ENCODE measurements at regions not wholly inside any gene's neighbourhood (a gene's known extent, or its start where the extent isn't known, plus 50 kb on each side); places are given as distances from the start of the nearest gene placed in this dataset.
"Not testable (repeated sequence)": the region's sequence is repeated elsewhere in the genome, so short reads cannot be mapped to it uniquely, and the experiment has no call there.

GRCh38 chr4:78661921-78662521, 110.5 kb downstream of the ANXA3 start:
- Histone ChIP-seq H3K4me1 (ENCODE audit: control insufficient read depth, insufficient read depth, low read length) (no peaks in the 10 kb centered on the region), H3K36me3 (ENCODE audit: control insufficient read depth in 2 of 2, insufficient read depth in 1 of 2, low read length in 2 of 2) (no peaks in the 10 kb centered on the region), H3K4me3 (ENCODE audit: low read depth, low read length) (no peak overlapping the region), H3K9me3 (ENCODE audit: control insufficient read depth, insufficient read depth, low read depth, low read length) (no peaks in the 10 kb centered on the region), H3K27ac (ENCODE audit: extremely low read depth, low read depth, low read length) (no peak overlapping the region)
- CTCF ChIA-PET, result interaction anchor here (0.7 to 1.0 kb wide), 2 partner anchors 26 to 51 kb away, joined by 3 read pairs; no protein-coding TSS in a partner anchor
- TF ChIP-seq ZNF621 (tag by site-specific recombination; IDR thresholded peaks at IDR 0.05), result no peak
- 0 out of 2 replicates have a peak, but pooled peaks have one; percentile 11 for TF ChIP-seq PRDM6 (tag by site-specific recombination; IDR thresholded peaks at IDR 0.05)
- POLR2A ChIA-PET, result interaction anchor here (0.6 kb wide), 1 partner anchor 605 kb away, joined by 3 read pairs; no protein-coding TSS in a partner anchor

GRCh38 chr4:78662658-78663057, 111.1 kb downstream of the ANXA3 start:
- H3K36me3 ChIP-seq (ENCODE audit: control insufficient read depth in 2 of 2, insufficient read depth in 1 of 2, low read length in 2 of 2), result no peaks in the 10 kb centered on the region
- H3K27ac ChIP-seq (ENCODE audit: extremely low read depth, low read depth, low read length), result no peak overlapping the region
- no peaks in the 10 kb centered on the region for H3K4me1 ChIP-seq (ENCODE audit: control insufficient read depth, insufficient read depth, low read length)
- ChIA-PET CTCF (interaction anchor here (0.7 to 1.0 kb wide), 2 partner anchors 26 to 50 kb away, joined by 3 read pairs; no protein-coding TSS in a partner anchor), POLR2A (no interaction called here)
- no peak overlapping the region for H3K4me3 ChIP-seq (ENCODE audit: low read depth, low read length)
- no peak for TF ChIP-seq ZNF416 (tag by site-specific recombination; IDR thresholded peaks at IDR 0.05)
- TF ChIP-seq ATF2 (tag by site-specific recombination; IDR thresholded peaks at IDR 0.05; ENCODE audit: low read depth), result no peak
- no peak for TF ChIP-seq TCF7L2 (IDR thresholded peaks at IDR 0.05; ENCODE audit: borderline replicate concordance, low read depth, low read length)
- TF ChIP-seq ZNF155 (tag by site-specific recombination; IDR thresholded peaks at IDR 0.05), result no peak
- no peak for TF ChIP-seq KLF16 (tag by site-specific recombination; IDR thresholded peaks at IDR 0.05)
- TF ChIP-seq ZFHX2 (tag by site-specific recombination; conservative IDR thresholded peaks at IDR 0.05), result no peak
- no peak for TF ChIP-seq ZNF600 (tag by site-specific recombination; IDR thresholded peaks at IDR 0.05)
- no peak for TF ChIP-seq BCL6B (tag by site-specific recombination; IDR thresholded peaks at IDR 0.05)
- no peak for TF ChIP-seq PRDM6 (tag by site-specific recombination; IDR thresholded peaks at IDR 0.05)
- no peak for TF ChIP-seq ZNF423 (tag by site-specific recombination; IDR thresholded peaks at IDR 0.05)
- TF ChIP-seq ZNF184 (tag by site-specific recombination; IDR thresholded peaks at IDR 0.05), result no peak
- TF ChIP-seq SCRT2 (tag by site-specific recombination; IDR thresholded peaks at IDR 0.05), result no peak
- no peak for TF ChIP-seq ZNF530 (tag by site-specific recombination; IDR thresholded peaks at IDR 0.05; ENCODE audit: low read depth)
- TF ChIP-seq ZSCAN23 (tag by site-specific recombination; IDR thresholded peaks at IDR 0.05), result no peak
- no peak for TF ChIP-seq ZNF398 (tag by site-specific recombination; IDR thresholded peaks at IDR 0.05)
- TF ChIP-seq ZBTB48 (tag by site-specific recombination; IDR thresholded peaks at IDR 0.05), result no peak
- no peaks in the 10 kb centered on the region for H3K9me3 ChIP-seq (ENCODE audit: control insufficient read depth, insufficient read depth, low read depth, low read length)

- H3K36me3 ChIP-seq (ENCODE audit: control insufficient read depth in 2 of 2, insufficient read depth in 1 of 2, low read length in 2 of 2); POLR2A ChIA-PET; H3K4me1 ChIP-seq (ENCODE audit: control insufficient read depth, insufficient read depth, low read length); H3K9me3 ChIP-seq (ENCODE audit: control insufficient read depth, insufficient read depth, low read depth, low read length); H3K4me3 ChIP-seq (ENCODE audit: low read depth, low read length); H3K27ac ChIP-seq (ENCODE audit: extremely low read depth, low read depth, low read length): not testable (repeated sequence)
- CTCF ChIA-PET, result interaction anchor here (0.7 kb wide), 1 partner anchor 28 kb away, joined by 3 read pairs; no protein-coding TSS in a partner anchor
Observed at GRCh38 chr4:78664296-78664695, 111.9 kb upstream of the BMP2K start.
